ENCODE measurements at regions not wholly inside any gene's neighbourhood (a gene's known extent, or its start where the extent isn't known, plus 50 kb on each side); places are given as distances from the start of the nearest gene placed in this dataset.

- TF ChIP-seq CTCF (IDR thresholded peaks at IDR 0.05; ENCODE audit: insufficient read depth, low read length, poor library complexity, severe bottlenecking) (no peak), EZH2phosphoT487 (conservative IDR thresholded peaks at IDR 0.05; ENCODE audit: low read length) (no peak)
Measured at GRCh38 chr7:156559001-156559400, 81.6 kb upstream of the RNF32 start.
